SJCRH30 (cell line): ENCODE measurements at regions not wholly inside any gene's neighbourhood (a gene's known extent, or its start where the extent isn't known, plus 50 kb on each side); places are given as distances from the start of the nearest gene placed in this dataset.
"Not testable (repeated sequence)": the region's sequence is repeated elsewhere in the genome, so short reads cannot be mapped to it uniquely, and the experiment has no call there.

ENCODE experiments used
- DNase-seq, 2 experiments: peaks; one replicate each; pipeline ENCODE4 v3.0.0-alpha.2; 2015 to 2020
- H3K27ac ChIP-seq: fragments of 250-450 bp; sonication (Bioruptor Pico); 2 replicates; pipeline ENCODE4 v1.5.1; 2020; ENCODE audit warnings: mild to moderate bottlenecking, moderate library complexity
- H3K27me3 ChIP-seq: fragments of 250-450 bp; sonication (Bioruptor Pico); 2 replicates; pipeline ENCODE4 v1.5.1; 2020; ENCODE audit warnings: mild to moderate bottlenecking, moderate library complexity
- H3K36me3 ChIP-seq: fragments of 250-450 bp; sonication (Bioruptor Pico); 2 replicates; pipeline ENCODE4 v1.5.1; 2020; ENCODE audit warnings: mild to moderate bottlenecking, moderate library complexity
- H3K4me1 ChIP-seq: fragments of 250-450 bp; sonication (Bioruptor Pico); 2 replicates; pipeline ENCODE4 v1.5.1; 2020; ENCODE audit warnings: mild to moderate bottlenecking, moderate library complexity
- H3K4me3 ChIP-seq: fragments of 250-450 bp; sonication (Bioruptor Pico); 2 replicates; pipeline ENCODE4 v1.5.1; 2020; ENCODE audit warnings: mild to moderate bottlenecking, moderate library complexity
- H3K9me3 ChIP-seq: fragments of 250-450 bp; sonication (Bioruptor Pico); replicated peaks from 2 replicates; pipeline ENCODE4 v1.5.1; 2020; ENCODE audit warnings: mild to moderate bottlenecking, moderate library complexity

- Histone ChIP-seq H3K4me3 (no peak overlapping the region), H3K4me1 (no peaks in the 10 kb centered on the region), H3K36me3 (no peaks in the 10 kb centered on the region), H3K27ac (no peak overlapping the region), H3K9me3 (no peaks in the 10 kb centered on the region), H3K27me3 (no peaks in the 10 kb centered on the region)
- no peak for DNase-seq
These were observed 219.8 kb upstream of the C9orf72 start for GRCh38 chr9:27792971-27793689.

- no peaks in the 10 kb centered on the region for H3K9me3 ChIP-seq
- H3K27me3 ChIP-seq = no peaks in the 10 kb centered on the region
- no peaks in the 10 kb centered on the region for H3K4me1 ChIP-seq
- no peaks in the 10 kb centered on the region for H3K36me3 ChIP-seq
- DNase-seq = no peak
- no peak overlapping the region for H3K4me3 ChIP-seq
- H3K27ac ChIP-seq = no peak overlapping the region
These were observed 226.0 kb upstream of the C9orf72 start for GRCh38 chr9:27799326-27799725.

- Histone ChIP-seq H3K4me3 (no peak overlapping the region), H3K27me3 (no peaks in the 10 kb centered on the region)
- no peak for DNase-seq
These were observed 226.9 kb upstream of the C9orf72 start for GRCh38 chr9:27800159-27800558.

GRCh38 chr9:27800692-27801370 is 227.6 kb upstream of the C9orf72 start:
- Histone ChIP-seq H3K36me3 (no peaks in the 10 kb centered on the region), H3K9me3 (no peaks in the 10 kb centered on the region), H3K4me3 (no peak overlapping the region), H3K27ac (no peak overlapping the region), H3K27me3 (no peaks in the 10 kb centered on the region), H3K4me1 (no peaks in the 10 kb centered on the region)
- no peak for DNase-seq

More at GRCh38 chr9:27800159-27800558, 226.9 kb upstream of the C9orf72 start:
- Histone ChIP-seq H3K27ac (no peak overlapping the region), H3K4me1 (no peaks in the 10 kb centered on the region), H3K9me3 (no peaks in the 10 kb centered on the region), H3K36me3 (no peaks in the 10 kb centered on the region)

GRCh38 chr9:27801545-27801944 is 228.3 kb upstream of the C9orf72 start:
- Histone ChIP-seq H3K4me3 (no peak overlapping the region), H3K27me3 (no peaks in the 10 kb centered on the region), H3K9me3 (no peaks in the 10 kb centered on the region), H3K27ac (no peak overlapping the region), H3K4me1 (no peaks in the 10 kb centered on the region), H3K36me3 (no peaks in the 10 kb centered on the region)
- no peak for DNase-seq

- no peaks in the 10 kb centered on the region for H3K9me3 ChIP-seq
- DNase-seq = no peak
- H3K27ac ChIP-seq = no peak overlapping the region
These were observed 229.1 kb upstream of the C9orf72 start for GRCh38 chr9:27802418-27802817.

GRCh38 chr9:27808864-27809263 is 235.6 kb upstream of the C9orf72 start:
- H3K4me3 ChIP-seq = no peak overlapping the region
- no peak for DNase-seq
- H3K9me3 ChIP-seq = no peaks in the 10 kb centered on the region

More at GRCh38 chr9:27802418-27802817, 229.1 kb upstream of the C9orf72 start:
- Histone ChIP-seq H3K36me3 (no peaks in the 10 kb centered on the region), H3K4me3 (no peak overlapping the region), H3K27me3 (no peaks in the 10 kb centered on the region), H3K4me1 (no peaks in the 10 kb centered on the region)

GRCh38 chr9:27817747-27818146 is 244.5 kb upstream of the C9orf72 start:
- H3K9me3 ChIP-seq = no peaks in the 10 kb centered on the region
- H3K36me3 ChIP-seq = no peaks in the 10 kb centered on the region
- H3K27me3 ChIP-seq = no peaks in the 10 kb centered on the region
- no peaks in the 10 kb centered on the region for H3K4me1 ChIP-seq
- H3K4me3 ChIP-seq = no peak overlapping the region
- no peak overlapping the region for H3K27ac ChIP-seq
- DNase-seq = no peak

More at GRCh38 chr9:27808864-27809263, 235.6 kb upstream of the C9orf72 start:
- Histone ChIP-seq H3K36me3 (no peaks in the 10 kb centered on the region), H3K27ac (no peak overlapping the region), H3K4me1 (no peaks in the 10 kb centered on the region), H3K27me3 (no peaks in the 10 kb centered on the region)

- Histone ChIP-seq H3K4me3 (no peak overlapping the region), H3K36me3 (no peaks in the 10 kb centered on the region), H3K27ac (no peak overlapping the region), H3K4me1 (no peaks in the 10 kb centered on the region), H3K27me3 (no peaks in the 10 kb centered on the region), H3K9me3 (no peaks in the 10 kb centered on the region)
- no peak for DNase-seq
These were observed 245.1 kb upstream of the C9orf72 start for GRCh38 chr9:27818348-27818747.

GRCh38 chr9:27828908-27829307 is 255.6 kb upstream of the C9orf72 start:
- H3K9me3 ChIP-seq = no peaks in the 10 kb centered on the region; the same call in 1 of the 2 replicates
- no peak overlapping the region for H3K4me3 ChIP-seq
- H3K27ac ChIP-seq = no peak overlapping the region
- no peaks in the 10 kb centered on the region for H3K36me3 ChIP-seq
- no peak for DNase-seq
- no peaks in the 10 kb centered on the region for H3K27me3 ChIP-seq
- no peaks in the 10 kb centered on the region for H3K4me1 ChIP-seq

- DNase-seq = peak in 1 of 2 experiments; percentile 2
- Histone ChIP-seq H3K9me3 (no peaks in the 10 kb centered on the region; the same call in 1 of the 2 replicates), H3K4me1 (no peaks in the 10 kb centered on the region), H3K27ac (no peak overlapping the region), H3K36me3 (no peaks in the 10 kb centered on the region), H3K27me3 (no peaks in the 10 kb centered on the region), H3K4me3 (no peak overlapping the region)
These were observed 256.3 kb upstream of the C9orf72 start for GRCh38 chr9:27829621-27830020.

- H3K36me3 ChIP-seq, H3K27ac ChIP-seq, H3K9me3 ChIP-seq, DNase-seq, H3K27me3 ChIP-seq, H3K4me1 ChIP-seq, H3K4me3 ChIP-seq: not testable (repeated sequence)
These were observed 258.8 kb upstream of the C9orf72 start for GRCh38 chr9:27832108-27832507.

GRCh38 chr9:27835286-27835685 is 262.0 kb upstream of the C9orf72 start:
- no peak for DNase-seq
- H3K27ac ChIP-seq = no peak overlapping the region
- H3K36me3 ChIP-seq = no peaks in the 10 kb centered on the region
- H3K27me3 ChIP-seq = no peaks in the 10 kb centered on the region
- H3K4me1 ChIP-seq = no peaks in the 10 kb centered on the region
- no peak overlapping the region for H3K4me3 ChIP-seq
- H3K9me3 ChIP-seq = no peaks in the 10 kb centered on the region; the same call in 1 of the 2 replicates

GRCh38 chr9:27835746-27836145 is 262.5 kb upstream of the C9orf72 start:
- no peaks in the 10 kb centered on the region for H3K4me1 ChIP-seq
- no peak for DNase-seq
- H3K27me3 ChIP-seq = no peaks in the 10 kb centered on the region
- no peak overlapping the region for H3K4me3 ChIP-seq
- H3K9me3 ChIP-seq = no peaks in the 10 kb centered on the region; the same call in 1 of the 2 replicates
- H3K27ac ChIP-seq = no peak overlapping the region
- H3K36me3 ChIP-seq = no peaks in the 10 kb centered on the region

GRCh38 chr9:27836661-27837401 is 263.6 kb upstream of the C9orf72 start:
- no peak for DNase-seq
- no peaks in the 10 kb centered on the region; the same call in 1 of the 2 replicates for H3K9me3 ChIP-seq
- H3K27ac ChIP-seq = no peak overlapping the region

More at GRCh38 chr9:27836661-27837401, 263.6 kb upstream of the C9orf72 start:
- Histone ChIP-seq H3K4me1 (no peaks in the 10 kb centered on the region), H3K4me3 (no peak overlapping the region), H3K27me3 (no peaks in the 10 kb centered on the region), H3K36me3 (no peaks in the 10 kb centered on the region)
